LNCAP (cell line): ENCODE measurements at regions not wholly inside any gene's neighbourhood (a gene's known extent, or its start where the extent isn't known, plus 50 kb on each side); places are given as distances from the start of the nearest gene placed in this dataset.

ENCODE experiments used
- CTCF ChIP-seq: fragments of 450-650 bp; IDR thresholded peaks from 2 replicates; pipeline ENCODE4 v1.5.1; 2017; ENCODE audit warnings: mild to moderate bottlenecking

- no peak for TF ChIP-seq CTCF
Measured at GRCh38 chr1:191905781-191906180, 252.5 kb upstream of the RGS18 start.

GRCh38 chr1:191907121-191907520 is 251.1 kb upstream of the RGS18 start:
- no peak for TF ChIP-seq CTCF

DNA sequence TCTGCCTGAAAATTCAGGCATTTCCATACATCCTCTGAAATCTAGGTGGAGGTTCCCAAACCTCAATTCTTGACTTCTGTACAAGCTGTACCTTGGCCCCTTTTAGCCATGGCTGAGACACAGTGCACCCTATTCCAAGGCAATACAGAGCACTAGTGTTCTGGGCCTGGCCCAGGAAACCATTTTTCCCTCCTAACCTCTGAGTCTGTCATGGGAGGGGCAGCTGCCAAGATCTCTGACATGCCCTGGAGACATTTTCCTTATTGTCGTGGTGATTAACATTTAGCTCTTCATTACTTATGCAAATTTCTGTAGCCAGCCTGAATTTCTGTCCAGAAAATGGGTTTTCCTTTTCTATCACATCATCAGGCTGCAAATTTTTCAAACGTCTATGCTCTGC is 248.0 kb upstream of the RGS18 start:
- TF ChIP-seq CTCF = no peak

DNA sequence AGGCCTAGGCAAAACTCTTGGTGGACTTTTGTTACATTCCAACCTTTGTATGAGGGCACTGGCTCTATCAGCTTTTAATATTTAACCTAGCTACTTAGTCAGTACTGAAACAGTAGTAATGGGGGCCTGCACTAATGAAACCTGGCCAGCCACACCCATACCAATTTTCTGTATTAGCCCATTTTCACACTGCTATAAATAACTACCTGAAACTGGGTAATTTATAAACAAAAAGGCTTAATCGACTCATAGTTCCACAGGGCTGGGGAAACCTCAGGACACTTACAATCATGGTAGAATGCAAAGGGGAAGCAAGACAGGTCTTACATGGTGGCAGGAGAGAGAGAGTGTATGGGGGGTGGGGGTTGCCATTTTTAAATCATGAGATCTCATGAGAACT is 245.7 kb upstream of the RGS18 start:
- no peak for TF ChIP-seq CTCF

GRCh38 chr1:191913260-191913977 is 244.8 kb upstream of the RGS18 start:
- TF ChIP-seq CTCF = no peak

- no peak for TF ChIP-seq CTCF
Measured at GRCh38 chr1:191929383-191929782, 228.9 kb upstream of the RGS18 start.

DNA sequence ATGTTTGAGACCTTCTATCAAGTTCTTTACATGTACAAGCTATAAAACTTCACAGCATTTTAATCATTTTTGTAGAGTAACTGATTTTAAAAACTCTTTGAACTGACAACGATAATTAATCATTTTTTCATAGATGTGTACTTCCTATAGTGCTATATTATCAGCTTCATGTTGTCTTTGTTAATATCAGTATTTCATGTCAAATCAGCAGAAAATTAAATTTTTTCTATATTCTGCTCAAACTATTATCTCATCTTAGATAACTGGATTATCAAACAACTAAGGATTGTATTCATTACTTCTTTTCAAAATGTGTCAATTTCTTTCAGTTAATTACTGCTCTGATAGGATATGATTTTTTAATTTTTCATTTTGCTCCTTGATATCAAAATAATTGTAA is 214.6 kb upstream of the RGS18 start:
- no peak for TF ChIP-seq CTCF

GRCh38 chr1:191953526-191953925 is 204.7 kb upstream of the RGS18 start:
- no peak for TF ChIP-seq CTCF
